HepG2 (cell line): ENCODE measurements at regions not wholly inside any gene's neighbourhood (a gene's known extent, or its start where the extent isn't known, plus 50 kb on each side); places are given as distances from the start of the nearest gene placed in this dataset.

ENCODE experiments used
- ATAC-seq: fragments of 200-7000 bp; cut with Tn5 transposase; 3 replicates; pipeline ENCODE4 v1.9.1; 2020; ENCODE audit warnings: mild to moderate bottlenecking, moderate library complexity
- BruUV-seq: library from RNA; stranded (reverse); fragments of 400-500 nt; replicated peaks from 2 replicates; lab custom pipeline; 2021; lab: Mats Ljungman, UMichigan
- CTCF ChIA-PET: fragments of 300-600 bp; formaldehyde crosslinking; extraction: SDS; loops from one replicate; lab custom pipeline; 2021; ENCODE audit warnings: low total read pairs, inconsistent platforms, low intra/inter-chr PET ratio; lab: Yijun Ruan, JAX
- POLR2A ChIA-PET: fragments of 350-600 bp; sonication (Branson Sonifier 250); formaldehyde crosslinking; loops from one replicate; lab custom pipeline; 2020; ENCODE audit warnings: antibody characterized with exemption, inconsistent platforms; lab: Yijun Ruan, JAX
- DNase-seq: peaks from one replicate; pipeline ENCODE4 v3.0.0-alpha.2; 2015; ENCODE audit warnings: low spot score
- FAIRE-seq: peaks from 3 replicates; lab custom pipeline; 2011; peaks lifted over from hg19 to GRCh38; lab: Jason Lieb, UNC
- H2AFZ ChIP-seq: one replicate; pipeline ENCODE4 v1.6.1; 2011; ENCODE audit warnings: low read length, inconsistent platforms
- H3K27ac ChIP-seq: fragments of 300-600 bp; 3 replicates; pipeline ENCODE4 v1.8.0; 2011; ENCODE audit warnings: mixed run types, mild to moderate bottlenecking, mixed read lengths, low read length, inconsistent platforms; ENCODE audit not compliant: insufficient read depth; ENCODE audit errors: extremely low read length
- H3K27me3 ChIP-seq, 2 experiments: fragments of 200-600 bp in 1 of 2; 2 replicates in 1 of 2; 3 replicates in 1 of 2; pipeline versions ENCODE4 v1.6.0 to v1.8.0; 2011; ENCODE audit warnings: low read length in 2 of 2, mild to moderate bottlenecking in 2 of 2, moderate library complexity in 2 of 2, inconsistent platforms in 1 of 2; ENCODE audit not compliant: insufficient read depth in 2 of 2, control insufficient read depth in 1 of 2
- H3K36me3 ChIP-seq, 2 experiments: fragments of 200-600 bp in 1 of 2; replicated peaks in 1 of 2; 2 replicates in 1 of 2; 3 replicates in 1 of 2; pipeline versions ENCODE4 v1.5.1 to v1.8.0; 2011; ENCODE audit warnings: low read length in 2 of 2, inconsistent platforms in 1 of 2; ENCODE audit not compliant: insufficient read depth in 2 of 2, control insufficient read depth in 1 of 2
- H3K4me1 ChIP-seq: 2 replicates; pipeline ENCODE4 v1.5.1; 2012; ENCODE audit warnings: low read length, inconsistent platforms; ENCODE audit not compliant: insufficient read depth
- H3K4me2 ChIP-seq: 2 replicates; pipeline ENCODE4 v1.6.0; 2011; ENCODE audit warnings: low read depth, low read length, inconsistent platforms
- H3K4me3 ChIP-seq, 3 experiments: fragments of 200-600 bp in 1 of 3; sonication (generic), shearing (Covaris generic) in 1 of 3; replicated peaks in 1 of 3; 2 replicates each; pipeline ENCODE4 v1.5.1; 2011 to 2016; ENCODE audit warnings: low read length in 3 of 3, inconsistent platforms in 2 of 3, low read depth in 2 of 3, mild to moderate bottlenecking in 2 of 3, control low read depth in 1 of 3, mixed read lengths in 1 of 3; ENCODE audit not compliant: insufficient read depth in 1 of 3
- H3K79me2 ChIP-seq: one replicate; pipeline ENCODE4 v1.6.1; 2011; ENCODE audit warnings: low read length, inconsistent platforms; ENCODE audit not compliant: insufficient read depth
- H3K9ac ChIP-seq: 2 replicates; pipeline ENCODE4 v1.6.0; 2011; ENCODE audit warnings: mild to moderate bottlenecking, low read depth, low read length, inconsistent platforms; ENCODE audit not compliant: insufficient read depth
- H3K9me3 ChIP-seq: 2 replicates; pipeline ENCODE4 v1.5.1; 2012; ENCODE audit warnings: mild to moderate bottlenecking, low read length
- H4K20me1 ChIP-seq: 2 replicates; pipeline ENCODE4 v1.6.0; 2011; ENCODE audit warnings: inconsistent platforms, mild to moderate bottlenecking, low read length, moderate library complexity; ENCODE audit not compliant: insufficient read depth
- BATF2 ChIP-seq: sonication (generic); formaldehyde crosslinking; IDR thresholded peaks from 2 replicates; pipeline ENCODE4 v1.8.0; 2022; ENCODE audit warnings: mild to moderate bottlenecking, missing genetic modification reagents, moderate library complexity
- CREB1 ChIP-seq, 2 experiments: fragments of 450-650 bp in 1 of 2; IDR thresholded peaks; 2 replicates each; pipeline ENCODE4 v1.6.1; 2016 to 2017; ENCODE audit warnings: control low read depth in 1 of 2, mild to moderate bottlenecking in 1 of 2, missing compliant biosample characterization in 1 of 2, missing genetic modification characterization in 1 of 2
- GTF2F1 ChIP-seq: fragments of 150-350 bp; IDR thresholded peaks from 2 replicates; pipeline ENCODE4 v1.6.1; 2014; ENCODE audit warnings: low read length
- HOXA7 ChIP-seq: sonication (generic); formaldehyde crosslinking; IDR thresholded peaks from 2 replicates; pipeline ENCODE4 v1.8.1; 2022; ENCODE audit warnings: mild to moderate bottlenecking, missing genetic modification reagents, moderate library complexity
- MYPOP ChIP-seq: sonication (generic); formaldehyde crosslinking; IDR thresholded peaks from 2 replicates; pipeline ENCODE4 v1.8.1; 2023; ENCODE audit warnings: mild to moderate bottlenecking, moderate library complexity, missing genetic modification reagents
- PAF1 ChIP-seq: IDR thresholded peaks from 2 replicates; pipeline ENCODE4 v1.6.1; 2016; ENCODE audit warnings: missing genetic modification reagents, missing compliant biosample characterization
- TEAD3 ChIP-seq: optimal IDR thresholded peaks from 2 replicates; pipeline ENCODE3; 2016; ENCODE audit warnings: borderline replicate concordance
- ZNF24 ChIP-seq: fragments of 450-650 bp; IDR thresholded peaks from 2 replicates; pipeline ENCODE4 v1.6.1; 2017; ENCODE audit warnings: antibody characterized with exemption, mild to moderate bottlenecking
- ZNF484 ChIP-seq: sonication (generic); formaldehyde crosslinking; IDR thresholded peaks from 2 replicates; pipeline ENCODE4 v1.5.1; 2020; ENCODE audit warnings: mild to moderate bottlenecking, low read depth, missing genetic modification reagents, borderline replicate concordance
- ZNF503 ChIP-seq: sonication (generic); formaldehyde crosslinking; IDR thresholded peaks from 2 replicates; pipeline ENCODE4 v1.4.0; 2020; ENCODE audit warnings: missing genetic modification reagents
- ZNF766 ChIP-seq: sonication (generic); formaldehyde crosslinking; IDR thresholded peaks from 2 replicates; pipeline ENCODE4 v1.5.0; 2020; ENCODE audit warnings: missing genetic modification reagents, borderline replicate concordance
- WGBS: methylation state at CpG from one replicate; pipeline ENCODE4 v1.1.6; 2017; ENCODE audit warnings: low lambda C conversion rate; 5-methylcytosine and 5-hydroxymethylcytosine counted together
- in situ Hi-C: cut with HindIII; loops from 2 replicates; pipeline ENCODE4 v1.10.0; 2017; ENCODE audit warnings: low pct_unique_long_range_greater_than_20kb; ENCODE audit not compliant: extremely low pct_ligation_motif_present
- intact Hi-C: fragments of 100-400 bp; cut with micrococcal nuclease; formaldehyde crosslinking; loops from one replicate; pipeline ENCODE4 v1.10.0; 2022; ENCODE audit not compliant: unreplicated experiment

- Histone ChIP-seq H3K36me3 (no peaks in the 10 kb centered on the region), H3K4me2 (no peak overlapping the region), H2AFZ (no peak overlapping the region), H3K4me3 (no peak overlapping the region), H3K4me1 (peaks cover 62% of the 10 kb centered on the region)
- CTCF ChIA-PET, result no interaction called here
- DNase-seq, result no peak
- WGBS, result 55% methylated on average over 12 of the region's 15 CpGs
- ATAC-seq, result no peak
- intact Hi-C loops, result no loop called here
- FAIRE-seq, result no peak
- TF ChIP-seq MYPOP (no peak), TEAD3 (no peak), ZNF484 (CRISPR knock-in tag) (no peak), ZNF503 (CRISPR knock-in tag) (no peak), HOXA7 (CRISPR knock-in tag) (no peak), ZNF24 (no peak), ZNF766 (no peak), PAF1 (CRISPR knock-in tag) (no peak), GTF2F1 (no peak), BATF2 (no peak), CREB1 (IDR thresholded peaks at IDR 0.05) (no peak), CREB1 (CRISPR knock-in tag; IDR thresholded peaks at IDR 0.05) (no peak)
- TF ChIP-seq, all 625 proteins: peak for 0
- in situ Hi-C loops, result no loop called here
- Histone ChIP-seq H3K27me3 (peaks cover 2 to 3% of the 10 kb centered on the region in 2 experiments; a peak in 3 of 5 replicates), H3K79me2 (no peaks in the 10 kb centered on the region), H3K9me3 (no peaks in the 10 kb centered on the region), H4K20me1 (no peaks in the 10 kb centered on the region), H3K27ac (no peak overlapping the region), H3K9ac (no peak overlapping the region)
- BruUV-seq, result no TSS peak
- POLR2A ChIA-PET, result no interaction called here
Measured at GRCh38 chr21:43348170-43348766, 78.7 kb downstream of the SIK1 start.
